CD4-positive, alpha-beta T cell treated with Interleukin-4 for 1 hour (primary cell): ENCODE measurements at regions not wholly inside any gene's neighbourhood (a gene's known extent, or its start where the extent isn't known, plus 50 kb on each side); places are given as distances from the start of the nearest gene placed in this dataset.

Experiments used
- DNase-seq, 2 donors: peaks; one replicate each; pipeline ENCODE4 v3.0.0-alpha.2; 2020 to 2022

GRCh38 chr12:132393245-132393795 lies 63.9 kb upstream of the GALNT9 start:
- DNase-seq: no peak

GRCh38 chr12:132392389-132393244 lies 63.2 kb upstream of the GALNT9 start:
- DNase-seq: no peak

- DNase-seq: no peak
Measured at GRCh38 chr12:132391326-132392041, 62.1 kb upstream of the GALNT9 start.

- DNase-seq: no peak
Measured at GRCh38 chr12:132390287-132391076, 61.1 kb upstream of the GALNT9 start.

- no peak for DNase-seq
Measured at GRCh38 chr12:132389526-132390286, 60.3 kb upstream of the GALNT9 start.

GRCh38 chr12:132389026-132389425 lies 59.6 kb upstream of the GALNT9 start:
- no peak for DNase-seq

GRCh38 chr12:132388379-132389015 lies 59.1 kb upstream of the GALNT9 start:
- no peak for DNase-seq

GRCh38 chr12:132386926-132387497 lies 57.6 kb upstream of the GALNT9 start:
- no peak for DNase-seq

GRCh38 chr12:132385923-132386751 lies 56.7 kb upstream of the GALNT9 start:
- no peak for DNase-seq

- no peak for DNase-seq
Measured at GRCh38 chr12:132384916-132385774, 55.8 kb upstream of the GALNT9 start.

- no peak for DNase-seq
Measured at GRCh38 chr12:132380641-132381040, 51.3 kb upstream of the GALNT9 start.

GRCh38 chr12:132379996-132380395 lies 50.6 kb upstream of the GALNT9 start:
- no peak for DNase-seq

GRCh38 chr12:132379576-132379975 lies 50.2 kb upstream of the GALNT9 start:
- DNase-seq: no peak
